IMR-90 (cell line): ENCODE measurements at regions not wholly inside any gene's neighbourhood (a gene's known extent, or its start where the extent isn't known, plus 50 kb on each side); places are given as distances from the start of the nearest gene placed in this dataset.

Source experiments
- ATAC-seq: fragments of 200-7000 bp; cut with Tn5 transposase; 2 replicates; pipeline ENCODE4 v1.9.1; 2020; ENCODE audit warnings: low read depth, mild to moderate bottlenecking, moderate library complexity
- BruUV-seq: library from RNA; stranded (reverse); fragments of 400-500 nt; replicated peaks from 2 replicates; lab custom pipeline; 2021; lab: Mats Ljungman, UMichigan
- CTCF ChIA-PET: fragments of 300-600 bp; formaldehyde crosslinking; extraction: SDS; loops from one replicate; lab custom pipeline; 2021; ENCODE audit warnings: antibody characterized with exemption; lab: Yijun Ruan, JAX
- POLR2A ChIA-PET: fragments of 300-600 bp; sonication (Branson Sonifier 250); formaldehyde crosslinking; loops from one replicate; lab custom pipeline; 2022; ENCODE audit warnings: antibody characterized with exemption; ENCODE audit not compliant: unreplicated experiment; lab: Charles Lee
- DNase-seq: peaks from one replicate; pipeline ENCODE4 v3.0.0; 2013
- H2AFZ ChIP-seq: replicated peaks from 2 replicates; pipeline ENCODE3; 2013; ENCODE audit warnings: low read length, mild to moderate bottlenecking; ENCODE audit not compliant: poor library complexity
- H2AK5ac ChIP-seq: 2 replicates; pipeline ENCODE4 v1.6.1; 2013; ENCODE audit warnings: low read depth, low read length, inconsistent platforms
- H2AK9ac ChIP-seq: replicated peaks from 2 replicates; pipeline ENCODE3; 2013; ENCODE audit warnings: mild to moderate bottlenecking, low read depth, low read length, moderate library complexity; ENCODE audit not compliant: poor library complexity
- H2BK120ac ChIP-seq: 2 replicates; pipeline ENCODE4 v1.6.1; 2013; ENCODE audit warnings: low read depth, low read length, inconsistent platforms
- H2BK15ac ChIP-seq: 3 replicates; pipeline ENCODE4 v1.6.1; 2013; ENCODE audit warnings: low read depth, low read length, inconsistent platforms
- H2BK20ac ChIP-seq: 2 replicates; pipeline ENCODE4 v1.6.1; 2013; ENCODE audit warnings: low read depth, mild to moderate bottlenecking, inconsistent platforms, low read length, moderate library complexity
- H2BK5ac ChIP-seq: 2 replicates; pipeline ENCODE4 v1.6.1; 2013; ENCODE audit warnings: mild to moderate bottlenecking, low read depth, low read length, inconsistent platforms; ENCODE audit not compliant: poor library complexity, severe bottlenecking
- H3K14ac ChIP-seq: replicated peaks from 2 replicates; pipeline ENCODE4 v1.6.1; 2013; ENCODE audit warnings: low read depth, low read length, inconsistent platforms
- H3K18ac ChIP-seq: 2 replicates; pipeline ENCODE4 v1.6.1; 2013; ENCODE audit warnings: low read depth, low read length, control low read depth
- H3K23ac ChIP-seq: 2 replicates; pipeline ENCODE4 v1.6.1; 2013; ENCODE audit warnings: low read depth, low read length, inconsistent platforms
- H3K27ac ChIP-seq: 2 replicates; pipeline ENCODE4 v1.5.1; 2013; ENCODE audit warnings: mild to moderate bottlenecking, control low read depth, low read length; ENCODE audit not compliant: insufficient read depth
- H3K27me3 ChIP-seq: 2 replicates; pipeline ENCODE4 v1.6.1; 2013; ENCODE audit warnings: low read length; ENCODE audit not compliant: control insufficient read depth, insufficient read depth
- H3K36me3 ChIP-seq: 2 replicates; pipeline ENCODE4 v1.6.1; 2013; ENCODE audit warnings: low read length, mixed read lengths; ENCODE audit not compliant: control insufficient read depth, insufficient read depth
- H3K4ac ChIP-seq: 2 replicates; pipeline ENCODE4 v1.6.1; 2013; ENCODE audit warnings: low read depth, low read length, inconsistent platforms
- H3K4me1 ChIP-seq: 2 replicates; pipeline ENCODE4 v1.6.1; 2013; ENCODE audit warnings: low read length, mixed read lengths; ENCODE audit not compliant: control insufficient read depth, insufficient read depth
- H3K4me2 ChIP-seq: 2 replicates; pipeline ENCODE4 v1.6.1; 2013; ENCODE audit warnings: low read depth, mild to moderate bottlenecking, control low read depth, low read length, moderate library complexity
- H3K4me3 ChIP-seq: 2 replicates; pipeline ENCODE4 v1.5.1; 2013; ENCODE audit warnings: low read depth, mild to moderate bottlenecking, control low read depth, low read length, moderate library complexity; ENCODE audit not compliant: insufficient read depth
- H3K56ac ChIP-seq: 2 replicates; pipeline ENCODE4 v1.6.1; 2013; ENCODE audit warnings: low read length, inconsistent platforms; ENCODE audit not compliant: insufficient read depth; ENCODE audit errors: extremely low read depth
- H3K79me1 ChIP-seq, 2 experiments: 2 replicates each; pipeline ENCODE4 v1.6.1; 2013; ENCODE audit warnings: low read length in 2 of 2, inconsistent platforms in 1 of 2, low read depth in 1 of 2
- H3K9ac ChIP-seq: 2 replicates; pipeline ENCODE4 v1.6.1; 2013; ENCODE audit warnings: low read depth, low read length, control low read depth
- H3K9me1 ChIP-seq: 2 replicates; pipeline ENCODE4 v1.6.1; 2013; ENCODE audit warnings: low read length, inconsistent platforms; ENCODE audit not compliant: insufficient read depth
- H3K9me3 ChIP-seq: 2 replicates; pipeline ENCODE4 v1.6.1; 2013; ENCODE audit warnings: low read length; ENCODE audit not compliant: control insufficient read depth, insufficient read depth
- H4K20me1 ChIP-seq: 2 replicates; pipeline ENCODE4 v1.6.1; 2013; ENCODE audit warnings: low read length, inconsistent platforms; ENCODE audit not compliant: insufficient read depth
- H4K5ac ChIP-seq: 2 replicates; pipeline ENCODE4 v1.6.1; 2013; ENCODE audit warnings: mild to moderate bottlenecking, low read depth, low read length, control low read depth
- H4K8ac ChIP-seq, 2 experiments: 2 replicates each; pipeline ENCODE4 v1.6.1; 2013; ENCODE audit warnings: low read depth in 2 of 2, low read length in 2 of 2, control low read depth in 1 of 2, inconsistent platforms in 1 of 2
- H4K91ac ChIP-seq: 2 replicates; pipeline ENCODE4 v1.6.1; 2013; ENCODE audit warnings: low read depth, low read length, inconsistent platforms; ENCODE audit not compliant: insufficient read depth
- BHLHE40 ChIP-seq: fragments of 150-350 bp; IDR thresholded peaks from 2 replicates; pipeline ENCODE4 v1.6.1; 2016; ENCODE audit warnings: mild to moderate bottlenecking, low read depth, low read length
- CEBPB ChIP-seq: IDR thresholded peaks from 2 replicates; pipeline ENCODE4 v1.6.1; 2012; ENCODE audit warnings: low read depth, low read length, improper control_type of control experiment
- FOS ChIP-seq: fragments of 150-350 bp; IDR thresholded peaks from 2 replicates; pipeline ENCODE4 v1.6.1; 2016; ENCODE audit warnings: low read depth, low read length
- NFE2L2 ChIP-seq: fragments of 150-350 bp; IDR thresholded peaks from 2 replicates; pipeline ENCODE4 v1.6.1; 2016; ENCODE audit warnings: low read depth, mild to moderate bottlenecking, low read length
- POLR2A ChIP-seq: IDR thresholded peaks from 2 replicates; pipeline ENCODE4 v1.6.1; 2012; ENCODE audit warnings: mild to moderate bottlenecking, low read depth, low read length
- RAD21 ChIP-seq: IDR thresholded peaks from 2 replicates; pipeline ENCODE4 v1.6.1; 2012; ENCODE audit warnings: low read length, improper control_type of control experiment
- RCOR1 ChIP-seq: IDR thresholded peaks from 2 replicates; pipeline ENCODE4 v1.6.1; 2012; ENCODE audit warnings: mild to moderate bottlenecking, low read length, improper control_type of control experiment; ENCODE audit not compliant: insufficient replicate concordance
- RFX5 ChIP-seq: IDR thresholded peaks from 2 replicates; pipeline ENCODE4 v1.8.0; 2012; ENCODE audit warnings: low read depth, mild to moderate bottlenecking, low read length, moderate library complexity
- SMC3 ChIP-seq: fragments of 150-350 bp; IDR thresholded peaks from 2 replicates; pipeline ENCODE4 v1.6.1; 2016; ENCODE audit warnings: low read depth, mild to moderate bottlenecking, antibody characterized with exemption, low read length, moderate library complexity
- dilution Hi-C: fragments of 300-500 bp; cut with HindIII; formaldehyde crosslinking; loops from one replicate; pipeline ENCODE4 v1.14.3; 2018; ENCODE audit warnings: low sequenced_read_pairs; ENCODE audit not compliant: unreplicated experiment
- in situ Hi-C: fragments of 300-500 bp; cut with MboI; formaldehyde crosslinking; loops from 3 replicates; pipeline ENCODE4 v1.14.3; 2019; ENCODE audit warnings: low sequenced_read_pairs, inconsistent platforms, mixed read lengths
- intact Hi-C: fragments of 100-400 bp; cut with micrococcal nuclease; formaldehyde crosslinking; loops from 2 replicates; pipeline ENCODE4 v1.10.0; 2022
- TF ChIP-seq, protein P1 (sequence below): fragments of 150-350 bp; IDR thresholded peaks from 2 replicates; pipeline ENCODE4 v1.6.1; 2017; ENCODE audit warnings: mild to moderate bottlenecking, antibody characterized with exemption, low read length, low read depth

DNA sequence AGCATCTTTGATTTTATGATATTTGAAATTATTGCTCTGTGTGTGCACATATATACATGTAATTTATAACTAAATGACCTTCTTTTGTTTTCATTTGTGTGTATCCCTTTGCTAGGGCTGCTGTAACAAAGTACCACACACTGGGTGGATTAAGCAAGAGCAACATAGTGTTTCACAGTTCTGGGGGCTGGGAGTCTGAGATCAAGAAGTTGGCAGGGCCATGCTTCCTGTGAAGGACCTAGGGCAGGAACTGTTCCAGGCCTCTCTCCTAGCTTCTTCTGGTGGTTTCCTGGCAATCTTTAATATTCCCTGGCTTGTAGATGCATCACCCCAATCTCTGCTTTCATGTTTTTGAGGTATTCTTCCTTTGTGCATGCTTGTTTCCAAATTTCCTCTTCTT lies 1043.9 kb downstream of the TSN start:
- H3K9ac ChIP-seq, result no peak overlapping the region
- H3K18ac ChIP-seq, result no peak overlapping the region
- no peak overlapping the region for H2AK5ac ChIP-seq
- H4K5ac ChIP-seq, result no peak overlapping the region
- H3K56ac ChIP-seq, result no peak overlapping the region
- no TSS peak for BruUV-seq
- dilution Hi-C loops, result no loop called here
- H3K9me1 ChIP-seq, result no peaks in the 10 kb centered on the region
- no peak for TF ChIP-seq CEBPB
- no peak for TF ChIP-seq FOS
- TF ChIP-seq NFE2L2, result no peak
- TF ChIP-seq RAD21, result no peak
- no peak for TF ChIP-seq RFX5
- no peak for TF ChIP-seq SMC3
- no peak for TF ChIP-seq POLR2A
- no peak for TF ChIP-seq RCOR1
- TF ChIP-seq, protein P1, sequence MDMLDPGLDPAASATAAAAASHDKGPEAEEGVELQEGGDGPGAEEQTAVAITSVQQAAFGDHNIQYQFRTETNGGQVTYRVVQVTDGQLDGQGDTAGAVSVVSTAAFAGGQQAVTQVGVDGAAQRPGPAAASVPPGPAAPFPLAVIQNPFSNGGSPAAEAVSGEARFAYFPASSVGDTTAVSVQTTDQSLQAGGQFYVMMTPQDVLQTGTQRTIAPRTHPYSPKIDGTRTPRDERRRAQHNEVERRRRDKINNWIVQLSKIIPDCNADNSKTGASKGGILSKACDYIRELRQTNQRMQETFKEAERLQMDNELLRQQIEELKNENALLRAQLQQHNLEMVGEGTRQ, result no peak
- no peak for TF ChIP-seq BHLHE40
- intact Hi-C loops, result no loop called here
- DNase-seq (no peak), ATAC-seq (no peak)
- no peaks in the 10 kb centered on the region for H3K36me3 ChIP-seq
- ChIA-PET POLR2A (no interaction called here), CTCF (no interaction called here)
- no peak overlapping the region for H2BK20ac ChIP-seq
- H3K27ac ChIP-seq, result no peak overlapping the region
- H2AFZ ChIP-seq, result no peak overlapping the region
- no peak overlapping the region for H3K4me2 ChIP-seq
- no peaks in the 10 kb centered on the region for H3K4me1 ChIP-seq
- H2BK15ac ChIP-seq, result no peak overlapping the region
- H3K9me3 ChIP-seq, result peaks cover 8% of the 10 kb centered on the region
- H4K20me1 ChIP-seq, result no peaks in the 10 kb centered on the region
- no peaks in the 10 kb centered on the region for H3K79me1 ChIP-seq
- H2BK120ac ChIP-seq, result no peak overlapping the region
- H2BK5ac ChIP-seq, result no peak overlapping the region
- no peak overlapping the region for H3K4me3 ChIP-seq
- H2AK9ac ChIP-seq, result no peak overlapping the region
- H3K27me3 ChIP-seq, result no peaks in the 10 kb centered on the region
- in situ Hi-C loops, result no loop called here
- no peak overlapping the region for H4K8ac ChIP-seq
- no peak overlapping the region for H3K14ac ChIP-seq
- no peak overlapping the region for H4K91ac ChIP-seq
- H3K4ac ChIP-seq, result no peak overlapping the region
- H3K23ac ChIP-seq, result no peak overlapping the region
